Liver (tissue), 3 donors: ENCODE measurements at regions not wholly inside any gene's neighbourhood (a gene's known extent, or its start where the extent isn't known, plus 50 kb on each side); places are given as distances from the start of the nearest gene placed in this dataset.

Experiments used
- EGR1 ChIP-seq, 2 donors: IDR thresholded peaks; 2 replicates each; pipeline ENCODE4 v1.6.1; 2016 to 2018; ENCODE audit warnings: antibody characterized with exemption in 2 of 2, low read depth in 2 of 2
- RAD21 ChIP-seq, 2 donors: IDR thresholded peaks; 2 replicates each; pipeline ENCODE4 v1.6.1; 2016; ENCODE audit warnings: antibody characterized with exemption in 2 of 2, mild to moderate bottlenecking in 2 of 2
- SP1 ChIP-seq: IDR thresholded peaks from 2 replicates; pipeline ENCODE4 v1.6.1; 2018; ENCODE audit warnings: antibody characterized with exemption, mild to moderate bottlenecking
- TAF1 ChIP-seq: conservative IDR thresholded peaks from 2 replicates; pipeline ENCODE4 v1.6.1; 2016; ENCODE audit warnings: antibody characterized with exemption, mild to moderate bottlenecking
- YY1 ChIP-seq: IDR thresholded peaks from 2 replicates; pipeline ENCODE4 v1.6.1; 2016; ENCODE audit warnings: antibody characterized with exemption, mild to moderate bottlenecking
- TF ChIP-seq, protein P1 (sequence below): fragments of 150-350 bp; IDR thresholded peaks from 2 replicates; pipeline ENCODE4 v1.5.1; 2017; ENCODE audit warnings: improper control_type of control experiment, low read depth, low read length; ENCODE audit not compliant: missing input control
- donor health status: healthy.
- donor health status: healthy.

DNA sequence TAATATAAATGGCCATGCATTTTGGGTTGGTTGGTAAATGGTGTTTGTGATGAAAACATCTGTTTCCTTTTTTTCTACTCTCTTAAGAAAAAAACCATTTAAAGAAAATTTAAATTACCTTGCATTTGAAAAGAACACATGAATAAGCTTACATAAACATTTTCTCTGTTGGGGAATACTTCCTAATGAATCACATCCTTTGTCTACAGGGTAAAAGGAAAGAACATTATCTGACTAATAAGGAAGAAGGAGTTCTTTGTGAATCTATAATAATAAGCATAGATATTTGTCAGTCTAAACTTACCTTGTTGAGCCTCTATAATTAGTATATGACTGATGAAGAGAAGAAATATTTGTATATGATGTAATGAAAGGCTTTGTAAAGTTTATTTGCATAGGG, 254.1 kb upstream of the ZNF717 start:
- TF ChIP-seq RAD21 (IDR thresholded peaks at IDR 0.05) (no peak), EGR1 (IDR thresholded peaks at IDR 0.05; ENCODE audit: low read depth in 2 of 2) (no peak), YY1 (no peak), SP1 (no peak), TAF1 (no peak)
- TF ChIP-seq, protein P1, sequence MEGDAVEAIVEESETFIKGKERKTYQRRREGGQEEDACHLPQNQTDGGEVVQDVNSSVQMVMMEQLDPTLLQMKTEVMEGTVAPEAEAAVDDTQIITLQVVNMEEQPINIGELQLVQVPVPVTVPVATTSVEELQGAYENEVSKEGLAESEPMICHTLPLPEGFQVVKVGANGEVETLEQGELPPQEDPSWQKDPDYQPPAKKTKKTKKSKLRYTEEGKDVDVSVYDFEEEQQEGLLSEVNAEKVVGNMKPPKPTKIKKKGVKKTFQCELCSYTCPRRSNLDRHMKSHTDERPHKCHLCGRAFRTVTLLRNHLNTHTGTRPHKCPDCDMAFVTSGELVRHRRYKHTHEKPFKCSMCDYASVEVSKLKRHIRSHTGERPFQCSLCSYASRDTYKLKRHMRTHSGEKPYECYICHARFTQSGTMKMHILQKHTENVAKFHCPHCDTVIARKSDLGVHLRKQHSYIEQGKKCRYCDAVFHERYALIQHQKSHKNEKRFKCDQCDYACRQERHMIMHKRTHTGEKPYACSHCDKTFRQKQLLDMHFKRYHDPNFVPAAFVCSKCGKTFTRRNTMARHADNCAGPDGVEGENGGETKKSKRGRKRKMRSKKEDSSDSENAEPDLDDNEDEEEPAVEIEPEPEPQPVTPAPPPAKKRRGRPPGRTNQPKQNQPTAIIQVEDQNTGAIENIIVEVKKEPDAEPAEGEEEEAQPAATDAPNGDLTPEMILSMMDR, result no peak
